Nucleus accumbens (tissue), 56 donors: ENCODE measurements at regions not wholly inside any gene's neighbourhood (a gene's known extent, or its start where the extent isn't known, plus 50 kb on each side); places are given as distances from the start of the nearest gene placed in this dataset.

Experiments
- DNase-seq, 56 donors: peaks; one replicate each; lab custom pipeline; 2025; lab: John Stamatoyannopoulos, UW

DNA sequence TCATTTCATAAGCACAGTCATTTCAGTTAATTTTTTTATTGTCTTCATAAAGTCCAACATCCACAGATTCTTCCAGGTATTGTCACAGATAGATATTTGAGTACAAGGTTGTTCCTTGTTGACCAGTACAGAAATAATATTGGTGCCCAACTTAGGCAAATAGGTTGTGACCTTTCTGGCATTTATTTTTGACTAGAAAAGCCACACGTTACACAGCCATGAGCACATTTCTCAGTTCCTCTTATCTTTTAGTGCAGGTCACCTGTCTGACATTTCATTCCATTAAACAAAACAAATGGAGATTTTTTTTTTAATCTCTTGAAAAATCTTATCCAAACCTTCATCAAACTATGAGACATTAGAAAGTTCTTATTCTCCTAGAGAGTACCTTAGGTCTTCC is 428.8 kb downstream of the ZNF521 start:
- no peak for DNase-seq

DNA sequence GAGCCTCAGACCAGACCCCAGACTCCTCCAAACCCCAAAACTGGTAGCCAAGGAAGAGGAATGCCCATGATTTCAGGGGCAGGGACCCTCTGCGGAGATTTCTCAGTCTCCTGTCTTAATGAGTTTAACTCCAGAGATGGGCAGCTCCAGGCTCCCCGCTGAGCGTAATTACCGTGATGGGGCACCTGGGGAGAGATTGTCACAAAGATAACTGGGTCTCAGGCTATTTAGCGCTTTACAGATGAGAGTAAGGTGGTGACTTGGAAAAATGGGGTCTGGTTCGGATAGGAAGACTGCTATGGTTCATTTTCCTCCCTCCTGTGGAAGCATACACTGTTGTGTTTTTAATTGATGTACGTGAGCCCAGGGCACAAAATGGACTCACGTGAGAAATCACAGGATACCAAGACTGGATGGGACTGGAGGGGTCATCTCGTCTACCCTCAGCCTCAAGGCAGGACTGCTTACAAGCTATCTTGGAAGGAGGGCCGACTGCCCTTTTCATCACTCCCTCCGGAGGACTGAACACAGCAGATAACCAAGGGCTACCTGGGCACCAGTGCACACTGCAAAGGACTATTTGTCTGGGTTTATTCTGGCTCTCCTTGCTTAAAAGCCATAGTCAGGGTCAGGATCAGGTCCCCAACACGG is 427.8 kb downstream of the ZNF521 start:
- no peak for DNase-seq

DNA sequence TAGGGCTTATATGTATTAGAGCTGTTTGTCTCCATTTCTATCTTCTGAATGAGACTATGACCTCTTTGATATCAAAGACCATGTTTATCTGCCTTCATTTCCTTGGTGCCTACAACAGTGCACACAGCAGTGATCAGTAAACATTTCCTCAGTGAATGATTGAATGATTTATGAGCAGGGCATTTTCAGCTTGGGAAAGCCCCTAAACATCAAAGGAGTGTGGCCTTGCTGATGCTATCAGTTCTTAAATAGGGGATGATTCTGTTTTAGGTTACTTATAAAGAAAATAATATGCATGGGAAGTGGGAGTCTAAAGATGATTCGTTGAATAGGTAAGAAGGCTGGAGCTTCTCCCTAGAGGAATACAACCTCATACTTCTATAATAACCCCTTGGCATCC is 425.3 kb downstream of the ZNF521 start:
- DNase-seq: no peak

DNA sequence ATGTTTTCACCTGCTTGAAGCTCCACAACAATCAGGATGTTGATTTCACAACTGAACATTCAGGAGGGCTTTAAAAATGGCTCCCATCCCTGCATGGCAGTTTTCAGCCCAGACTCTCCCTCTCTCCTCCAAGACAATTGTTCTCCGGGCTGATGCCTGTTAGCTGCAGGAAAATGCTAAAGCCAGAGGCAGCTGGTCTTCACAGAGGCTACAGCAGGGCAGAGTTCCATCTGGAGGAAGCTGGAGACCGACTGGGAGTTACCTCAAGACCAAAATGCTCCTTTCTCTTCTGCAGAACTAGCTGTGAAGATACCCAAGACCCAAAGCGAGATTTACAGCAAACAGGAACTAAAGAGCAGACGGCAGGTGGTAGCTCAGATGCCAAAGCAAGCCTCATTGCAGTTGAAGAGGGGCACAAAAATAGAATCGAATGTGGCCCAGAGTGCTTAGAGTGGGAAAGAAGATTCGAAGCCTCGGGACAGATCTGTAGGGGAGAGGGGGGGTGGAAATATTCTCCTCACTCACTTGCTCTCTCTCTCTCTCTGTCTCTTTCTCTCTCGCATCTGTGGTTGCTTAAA is 423.6 kb downstream of the ZNF521 start:
- peak in 1 of 56 donors; percentile 2 for DNase-seq

DNA sequence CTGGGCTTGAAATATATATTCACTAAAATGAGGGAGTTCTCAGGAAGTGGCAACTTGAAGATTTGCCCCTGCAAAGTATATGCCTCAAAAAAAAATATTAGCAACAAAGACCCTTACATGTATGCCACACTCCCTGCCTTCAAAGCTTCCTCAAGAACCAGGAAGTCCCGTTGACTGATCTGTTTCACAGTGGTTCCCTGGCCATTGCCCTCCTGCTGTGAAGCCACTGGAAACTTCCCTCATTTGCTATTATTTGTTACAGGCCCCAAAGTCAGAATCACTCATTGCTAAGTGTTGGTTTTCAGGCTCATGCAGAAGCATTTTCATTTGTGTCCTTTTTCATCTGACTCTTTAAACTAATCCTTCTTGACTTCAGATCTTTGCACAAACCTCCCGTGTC is 421.5 kb downstream of the ZNF521 start:
- no peak for DNase-seq

DNA sequence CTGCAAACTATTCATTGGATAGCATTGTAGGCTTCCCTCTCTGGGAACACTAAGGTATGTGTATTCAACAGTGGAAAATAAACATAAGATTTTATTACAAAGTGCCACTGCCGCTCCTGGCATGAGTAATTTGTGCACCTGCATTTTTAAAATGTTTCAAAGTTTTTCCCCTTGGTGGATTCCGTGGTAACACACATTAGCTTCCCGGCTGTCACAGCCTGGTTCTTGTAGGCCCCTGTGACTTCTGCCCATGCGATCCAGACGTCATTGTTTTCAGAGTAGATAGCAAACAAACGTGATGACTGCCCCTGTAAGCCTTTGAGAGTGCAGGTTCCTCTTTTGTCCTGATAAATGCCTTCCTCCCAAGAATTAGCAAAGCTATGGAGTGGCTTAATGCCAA is 421.0 kb downstream of the ZNF521 start:
- no peak for DNase-seq

DNA sequence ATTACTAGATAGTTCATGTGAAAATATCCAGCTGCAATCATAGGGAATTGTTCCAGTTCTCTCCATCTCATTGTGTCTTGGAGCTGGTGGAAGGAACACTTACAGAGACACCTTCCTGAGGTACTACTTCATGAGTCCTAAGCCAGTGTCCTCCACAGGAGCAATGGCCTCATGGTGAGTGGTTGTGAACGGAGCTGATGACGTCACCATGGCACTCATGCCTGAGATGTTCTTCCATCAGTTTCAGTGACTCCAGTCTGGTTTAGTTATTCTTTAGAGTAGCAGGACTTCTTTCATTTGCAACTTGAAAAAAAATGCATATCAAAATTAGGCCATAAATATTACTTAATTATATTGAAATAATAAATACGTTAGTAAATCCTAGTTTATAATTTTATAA is 418.6 kb downstream of the ZNF521 start:
- no peak for DNase-seq

DNA sequence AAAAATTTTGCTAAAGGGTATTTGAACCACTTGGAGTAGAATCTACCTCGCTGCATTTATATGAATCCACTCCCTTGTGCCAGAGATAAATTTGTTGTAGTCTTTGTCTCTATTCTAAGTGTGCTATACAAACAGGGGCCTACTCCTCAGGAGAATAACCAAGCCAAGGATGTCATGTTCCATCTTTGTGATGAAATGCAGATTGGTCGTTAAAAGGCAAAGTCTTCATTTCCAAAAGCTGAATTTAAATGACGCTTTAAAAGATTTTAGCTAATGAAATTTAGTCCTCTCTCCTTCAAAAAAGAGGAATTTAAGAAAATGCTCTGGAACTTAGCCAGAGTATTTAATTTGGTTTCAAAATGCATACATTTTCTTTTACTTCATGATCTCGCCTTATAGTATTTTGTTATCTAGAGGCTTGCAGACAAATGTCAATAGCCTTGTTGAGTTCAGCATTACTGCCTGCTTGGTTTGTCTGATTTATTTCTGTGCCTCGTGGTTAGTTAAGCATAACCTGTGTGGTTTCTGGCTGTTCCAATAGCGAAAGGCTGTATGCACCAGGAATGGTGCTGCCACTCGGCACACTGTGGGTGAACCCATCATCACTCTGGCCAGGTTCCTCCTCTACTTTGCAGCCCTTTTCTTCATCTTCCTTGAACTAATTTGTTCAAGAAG is 417.6 kb downstream of the ZNF521 start:
- no peak for DNase-seq

DNA sequence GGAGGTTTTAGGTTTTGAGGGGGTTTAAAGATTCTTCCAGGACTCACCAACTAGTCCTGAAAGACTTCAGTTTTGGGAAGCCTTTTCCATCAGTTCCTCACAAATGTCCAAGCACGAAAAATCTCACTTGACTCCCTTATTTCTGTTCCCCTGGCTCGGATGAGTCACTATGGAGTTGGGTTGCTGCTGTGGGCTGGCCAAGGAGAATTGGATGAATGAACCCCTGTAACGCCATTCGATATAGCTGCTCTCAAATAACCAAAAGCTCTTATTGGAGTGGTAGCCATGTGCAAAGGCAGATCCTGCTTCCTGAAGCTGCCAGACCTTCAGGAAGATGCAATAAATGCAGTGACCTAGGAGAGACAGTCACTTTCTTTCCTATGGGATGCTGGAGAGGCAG is 417.0 kb downstream of the ZNF521 start:
- no peak for DNase-seq

DNA sequence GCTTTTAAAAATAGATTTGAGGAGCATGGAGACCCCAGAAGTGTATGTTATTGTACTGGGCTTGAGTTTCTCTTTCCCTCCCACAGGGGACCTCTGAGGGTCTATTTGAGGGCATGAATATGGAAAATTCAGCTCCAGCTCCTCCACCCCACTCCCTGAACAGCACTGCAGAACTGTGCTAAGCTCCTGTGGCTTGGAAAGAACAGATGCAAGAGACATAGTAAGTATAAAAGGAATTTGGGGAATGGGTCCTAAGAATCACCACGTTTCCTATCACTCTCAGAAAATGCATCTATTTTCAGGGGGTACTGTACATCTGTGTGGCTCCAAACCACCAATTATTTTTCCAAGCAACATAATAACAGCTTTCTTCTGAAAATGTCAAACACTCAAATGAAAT is 416.1 kb downstream of the ZNF521 start:
- DNase-seq: no peak

DNA sequence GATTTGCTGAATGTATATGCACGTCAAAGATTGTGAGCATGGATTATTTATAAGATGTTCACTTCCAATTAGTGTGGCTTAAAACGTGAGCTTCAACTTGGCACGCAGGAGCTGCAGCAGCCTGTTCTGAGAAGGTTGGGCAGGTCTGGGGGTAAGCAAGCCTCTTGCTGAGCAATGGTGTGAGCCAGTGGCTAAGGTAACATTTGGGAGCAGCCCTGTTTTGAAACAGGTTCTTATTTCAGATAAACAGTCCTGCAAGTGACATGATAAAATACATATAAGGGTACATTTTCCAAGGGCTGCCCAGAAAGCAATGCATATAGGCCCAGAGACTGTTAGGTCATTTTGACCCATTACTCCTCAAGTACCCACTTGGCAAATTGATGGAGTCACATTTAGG is 415.3 kb downstream of the ZNF521 start:
- DNase-seq: no peak

DNA sequence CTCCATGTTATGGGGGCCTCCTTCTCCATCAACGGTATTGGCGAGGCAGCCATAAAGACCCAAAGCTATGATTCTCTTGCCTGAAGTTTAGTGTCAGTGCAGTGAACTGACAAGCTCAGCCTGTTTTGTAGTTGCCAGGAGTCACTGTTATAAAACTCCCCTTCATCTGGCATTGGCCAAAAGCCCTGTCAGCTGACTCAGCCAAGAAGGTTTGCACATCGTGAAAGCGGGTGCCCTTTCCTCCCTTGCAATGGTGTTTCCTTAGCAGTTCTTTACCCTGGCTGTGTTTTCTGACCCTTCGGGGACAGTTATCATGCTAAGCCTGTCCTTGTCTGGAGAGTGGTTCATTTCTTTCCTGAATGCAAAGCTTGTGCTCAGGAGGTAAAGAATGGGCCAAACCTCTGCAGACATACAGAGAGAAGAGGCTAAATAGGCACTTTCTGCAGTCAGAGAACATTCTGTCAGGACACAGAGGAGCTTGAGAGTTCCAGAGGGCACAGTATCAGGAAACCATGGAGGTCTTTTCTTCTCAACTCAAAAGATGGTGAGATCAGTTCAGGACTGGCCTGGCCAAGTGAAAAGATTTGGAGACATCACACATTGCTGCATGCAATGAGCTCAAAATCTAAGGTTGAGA is 414.2 kb downstream of the ZNF521 start:
- DNase-seq: peak in 14 of 56 donors; percentile 1 to 37 (median 11)

DNA sequence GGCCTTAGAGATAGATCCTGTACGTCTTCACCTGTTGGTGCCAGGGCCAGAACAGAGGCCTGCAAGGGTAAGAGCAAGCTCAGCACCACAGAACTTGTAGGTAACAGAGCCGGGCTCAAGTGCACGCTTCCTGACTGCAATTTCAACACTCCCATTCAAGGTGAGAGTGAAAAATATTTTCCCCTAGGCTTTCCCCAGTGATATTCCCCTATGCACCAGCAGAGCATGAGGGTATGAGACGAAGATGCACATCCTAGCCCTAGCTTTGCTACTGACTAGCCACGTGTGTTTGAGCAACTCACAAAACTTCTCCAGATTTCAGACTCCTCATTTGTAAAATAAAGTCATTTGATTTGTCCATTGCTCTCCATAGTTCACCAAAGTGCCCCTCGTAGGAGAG is 411.6 kb downstream of the ZNF521 start:
- DNase-seq: no peak

DNA sequence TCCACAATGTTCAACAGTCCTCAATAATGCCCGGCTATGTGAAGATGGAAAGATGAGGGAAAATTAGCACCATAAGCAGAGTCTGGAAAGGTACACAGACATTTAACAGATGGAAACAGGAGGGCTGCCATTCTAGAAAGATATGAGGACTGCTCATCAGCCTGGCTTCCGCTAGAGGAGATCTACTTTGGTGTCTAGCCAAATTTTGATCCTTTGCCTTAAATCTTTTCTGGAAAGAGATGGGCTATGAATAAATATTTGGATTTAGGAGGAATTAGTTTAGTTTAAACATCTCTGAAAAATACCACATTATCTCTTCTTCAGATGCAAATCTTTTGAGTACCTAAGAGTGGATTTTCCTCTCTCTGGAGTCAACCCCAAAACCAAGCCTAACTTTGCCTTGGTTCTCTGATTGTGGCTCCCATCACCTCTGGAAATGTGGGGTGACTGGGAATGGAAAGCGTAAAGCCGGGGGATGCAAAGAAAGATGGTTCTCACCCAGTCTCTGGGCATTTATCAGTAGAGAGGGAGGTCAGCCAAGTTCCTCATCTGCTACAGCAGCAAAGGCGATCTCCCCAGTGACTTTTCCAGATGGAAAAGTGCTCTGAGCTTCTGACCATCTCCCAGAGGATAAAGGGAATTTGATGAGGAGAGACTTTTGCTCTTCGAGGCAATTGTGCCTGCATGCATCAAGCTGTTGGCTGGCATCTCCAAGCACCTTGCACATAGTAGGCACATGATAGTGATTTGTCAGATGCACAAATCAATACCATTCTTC is 410.6 kb downstream of the ZNF521 start:
- no peak for DNase-seq

DNA sequence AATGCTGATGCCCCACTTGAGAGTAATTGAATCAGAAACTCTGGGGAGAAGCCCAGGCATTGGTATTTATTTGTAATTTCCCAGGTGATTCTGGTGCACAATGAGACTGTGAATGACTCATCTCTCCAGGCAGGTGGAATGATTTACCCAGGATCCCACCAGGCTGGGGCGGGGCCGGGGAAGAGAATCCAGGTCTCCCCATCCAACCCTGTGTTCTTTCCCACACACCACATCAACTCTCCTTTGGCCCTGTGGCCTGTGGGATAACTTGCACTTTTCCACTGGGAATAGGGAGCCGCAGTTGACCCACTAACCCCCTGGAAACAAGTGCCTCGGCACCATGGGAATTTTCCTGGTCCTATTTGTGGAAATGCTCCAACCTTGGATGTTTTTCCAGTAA is 409.8 kb downstream of the ZNF521 start:
- no peak for DNase-seq

DNA sequence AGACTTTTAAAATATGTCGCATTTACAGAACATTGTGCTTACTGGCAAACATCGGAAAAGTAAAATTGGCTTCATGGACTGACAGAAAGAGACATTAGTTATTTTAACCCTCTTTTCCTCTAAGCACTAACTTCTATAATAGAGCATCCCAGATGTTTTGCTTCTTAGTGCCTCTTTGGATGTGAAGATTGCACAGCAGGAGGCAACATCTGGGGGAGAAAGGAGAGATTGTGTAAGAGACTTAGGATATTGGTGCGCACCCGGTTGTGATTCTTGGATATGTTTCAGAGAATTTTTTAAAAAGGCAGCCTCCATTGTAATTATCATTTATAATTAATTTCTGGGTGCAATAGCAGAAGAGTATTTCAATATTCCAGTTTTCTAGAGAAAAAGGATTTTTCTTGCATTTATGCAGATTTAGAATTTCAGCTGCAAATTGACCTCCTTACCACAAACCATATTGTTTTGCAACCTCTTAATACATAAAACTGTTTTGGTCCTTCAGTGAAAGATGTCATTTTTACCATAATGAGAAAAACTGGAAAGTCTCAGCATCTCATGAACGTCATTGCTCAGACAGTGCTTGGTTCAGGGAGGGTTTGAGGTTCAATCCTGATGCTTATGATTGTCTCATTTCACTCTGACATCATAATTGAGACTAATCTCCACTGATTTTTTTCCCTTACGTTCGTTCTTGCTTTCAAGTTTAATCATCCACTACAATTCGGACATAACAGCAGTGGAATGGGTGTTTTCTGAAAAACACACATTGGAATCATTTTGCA is 404.3 kb downstream of the ZNF521 start:
- DNase-seq: no peak

DNA sequence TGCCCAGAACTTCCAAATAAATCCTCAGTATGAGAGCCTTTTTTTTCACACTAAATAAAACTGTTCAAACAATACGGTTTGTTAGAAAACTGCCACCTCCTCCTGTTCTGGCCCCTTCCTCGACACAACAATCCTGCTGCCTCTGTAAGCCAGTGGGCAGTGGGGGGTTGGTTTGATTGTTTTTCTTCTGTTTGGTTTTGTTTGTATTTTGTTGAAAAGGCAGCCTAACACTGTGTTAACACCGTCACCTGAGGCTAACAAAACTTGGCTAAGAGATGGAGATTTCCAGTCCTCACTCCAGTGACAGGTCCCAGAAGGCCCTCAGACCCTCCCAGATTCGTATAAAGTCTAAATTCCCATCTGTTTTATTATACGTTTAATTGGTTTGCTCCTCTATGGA is 402.1 kb downstream of the ZNF521 start:
- DNase-seq: no peak

DNA sequence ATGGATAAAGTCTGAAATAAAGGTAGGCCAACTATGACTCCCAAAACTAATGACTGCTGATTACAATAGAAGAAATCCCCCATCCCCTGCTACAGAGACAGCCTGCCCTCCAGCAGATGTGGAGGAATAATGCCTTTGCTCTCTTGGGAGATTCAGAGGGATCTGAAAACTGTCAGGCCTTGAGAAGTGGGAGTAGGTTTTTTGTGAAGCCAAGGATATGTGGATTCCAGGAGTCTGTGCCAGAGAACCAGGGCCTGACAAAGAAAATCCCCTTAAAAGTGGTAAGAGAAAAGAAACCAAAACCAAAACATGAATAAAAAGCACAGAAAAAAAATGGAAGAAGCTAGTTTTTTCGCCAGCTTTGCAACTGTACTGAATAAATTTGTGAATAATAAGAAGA is 397.6 kb downstream of the ZNF521 start:
- DNase-seq: no peak

DNA sequence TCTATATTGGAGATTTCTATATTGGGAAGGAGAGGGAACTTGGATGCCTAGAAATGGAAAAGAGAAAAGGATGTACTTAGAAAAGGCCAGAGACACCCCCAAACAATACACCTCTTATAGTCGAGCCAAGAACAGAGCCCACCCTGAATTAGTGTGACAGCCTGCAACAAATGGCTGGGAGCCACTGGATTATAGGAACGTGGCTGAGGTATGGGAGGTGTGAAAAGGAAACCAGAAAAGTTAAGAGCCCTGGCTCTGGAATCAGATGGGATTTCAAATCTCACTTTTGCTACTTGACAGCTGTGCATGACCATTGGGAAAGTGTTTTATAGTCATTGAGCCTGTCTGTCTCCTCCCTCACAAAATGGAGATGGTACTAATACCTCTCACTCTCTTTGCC is 394.0 kb downstream of the ZNF521 start:
- no peak for DNase-seq

DNA sequence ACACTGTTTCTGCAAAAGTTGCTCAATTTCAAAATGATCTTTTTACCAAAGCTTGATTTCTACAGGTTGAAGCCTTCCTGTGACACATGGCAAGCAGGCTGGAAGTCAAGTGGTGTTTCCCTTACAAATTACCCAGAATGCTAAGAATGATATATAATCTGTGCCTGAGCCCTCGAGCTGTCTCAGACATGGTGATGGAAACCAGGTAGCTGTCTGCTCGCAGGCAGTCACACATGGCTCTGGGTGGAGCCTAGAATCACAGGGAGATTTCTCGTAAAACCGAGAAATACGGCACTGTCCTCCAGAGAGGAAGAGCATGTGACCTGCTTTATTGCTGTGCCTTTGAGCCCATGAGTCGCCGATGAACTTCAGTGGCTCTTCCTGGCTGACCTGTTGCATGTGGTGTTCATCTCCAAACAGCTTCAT is 392.9 kb downstream of the ZNF521 start:
- DNase-seq: no peak
